ENCODE measurements at regions not wholly inside any gene's neighbourhood (a gene's known extent, or its start where the extent isn't known, plus 50 kb on each side); places are given as distances from the start of the nearest gene placed in this dataset.

DNA sequence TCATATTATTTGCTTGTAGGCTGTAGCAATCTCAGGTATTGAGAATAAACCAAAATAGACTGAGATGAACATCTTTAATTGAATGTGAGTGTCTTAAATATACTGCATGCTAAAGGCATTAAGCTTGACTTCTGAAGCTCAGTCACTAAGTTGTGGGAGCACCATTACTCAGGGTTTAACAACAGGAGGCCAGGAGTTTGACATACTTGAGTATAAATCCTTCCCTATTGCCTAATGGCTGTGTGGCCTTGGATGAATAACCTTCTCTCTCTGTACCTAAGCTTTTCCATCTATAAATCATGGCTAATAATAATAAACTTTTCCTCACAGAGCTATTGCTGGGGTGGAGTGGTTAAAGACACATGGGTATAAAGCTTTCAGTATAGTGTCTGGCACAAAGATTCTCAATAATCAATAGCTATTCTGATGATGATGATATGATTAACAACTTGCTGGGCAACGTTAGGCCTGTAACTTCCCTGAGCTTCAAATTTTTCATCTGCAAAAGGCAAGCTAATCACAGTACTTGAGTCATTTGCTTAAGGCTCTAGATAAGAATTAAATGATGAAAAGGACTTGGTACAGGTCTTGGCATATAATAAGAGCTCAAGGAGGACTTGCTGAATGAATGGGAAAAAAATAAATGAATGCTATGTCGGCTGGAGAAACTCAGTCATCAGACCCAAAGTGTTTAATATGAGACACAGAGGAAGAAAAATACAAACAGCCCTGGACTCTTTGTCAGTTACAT is 174.0 kb upstream of the IL12B start:
- TF ChIP-seq, protein P1, sequence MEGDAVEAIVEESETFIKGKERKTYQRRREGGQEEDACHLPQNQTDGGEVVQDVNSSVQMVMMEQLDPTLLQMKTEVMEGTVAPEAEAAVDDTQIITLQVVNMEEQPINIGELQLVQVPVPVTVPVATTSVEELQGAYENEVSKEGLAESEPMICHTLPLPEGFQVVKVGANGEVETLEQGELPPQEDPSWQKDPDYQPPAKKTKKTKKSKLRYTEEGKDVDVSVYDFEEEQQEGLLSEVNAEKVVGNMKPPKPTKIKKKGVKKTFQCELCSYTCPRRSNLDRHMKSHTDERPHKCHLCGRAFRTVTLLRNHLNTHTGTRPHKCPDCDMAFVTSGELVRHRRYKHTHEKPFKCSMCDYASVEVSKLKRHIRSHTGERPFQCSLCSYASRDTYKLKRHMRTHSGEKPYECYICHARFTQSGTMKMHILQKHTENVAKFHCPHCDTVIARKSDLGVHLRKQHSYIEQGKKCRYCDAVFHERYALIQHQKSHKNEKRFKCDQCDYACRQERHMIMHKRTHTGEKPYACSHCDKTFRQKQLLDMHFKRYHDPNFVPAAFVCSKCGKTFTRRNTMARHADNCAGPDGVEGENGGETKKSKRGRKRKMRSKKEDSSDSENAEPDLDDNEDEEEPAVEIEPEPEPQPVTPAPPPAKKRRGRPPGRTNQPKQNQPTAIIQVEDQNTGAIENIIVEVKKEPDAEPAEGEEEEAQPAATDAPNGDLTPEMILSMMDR (IDR thresholded peaks at IDR 0.05; ENCODE audit: low read length, missing control alignments) = no peak
- no peak overlapping the region for H3K4me3 ChIP-seq (replicated peaks; ENCODE audit: low read depth, low read length)
- DNase-seq (ENCODE audit: low read depth) = peak; percentile 33

DNA sequence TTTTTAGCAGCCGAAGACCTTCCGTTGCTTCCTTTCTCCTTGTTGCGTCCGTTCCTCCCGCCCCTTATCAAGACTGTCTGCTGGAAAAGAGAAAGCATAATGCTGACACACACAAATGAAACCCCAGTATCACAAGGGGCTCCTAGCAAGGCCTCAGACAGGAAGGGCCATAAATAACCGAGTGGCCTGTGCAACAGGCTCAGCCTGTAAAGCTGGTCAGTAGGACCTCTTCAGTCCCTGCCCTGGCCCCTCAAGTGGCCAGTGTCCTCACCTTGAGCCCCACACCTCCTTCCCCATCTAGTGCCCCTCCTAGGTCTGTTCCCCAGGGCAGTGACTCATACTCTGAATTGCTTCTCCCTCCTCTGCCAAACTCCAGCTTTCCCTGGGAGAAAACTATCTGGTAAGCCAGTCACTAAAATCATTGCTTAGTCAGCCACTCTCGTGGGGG is 174.6 kb upstream of the IL12B start:
- peak; percentile 77 for DNase-seq (ENCODE audit: low read depth)
- TF ChIP-seq, protein P1 (IDR thresholded peaks at IDR 0.05; ENCODE audit: low read length, missing control alignments) = no peak
- H3K4me3 ChIP-seq (replicated peaks; ENCODE audit: low read depth, low read length) = peak overlapping the region; percentile 17

DNA sequence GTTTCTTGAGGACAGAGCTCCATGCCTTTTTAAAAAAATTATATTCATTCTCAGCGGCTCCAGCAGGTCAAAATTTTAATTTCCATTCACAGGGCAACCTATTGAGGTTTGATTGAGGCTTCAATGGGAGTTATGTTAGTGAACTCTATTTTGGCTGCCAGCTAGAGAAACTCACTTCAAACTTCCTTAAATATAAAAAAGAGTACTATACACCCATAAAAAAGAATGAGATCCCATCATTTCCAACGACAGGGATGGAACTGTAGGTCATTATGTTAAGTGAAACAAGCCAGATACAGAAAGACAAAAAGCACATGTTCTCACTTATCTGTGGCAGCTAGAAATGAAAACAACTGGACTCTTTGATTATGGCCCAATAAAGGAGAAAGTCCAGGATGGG is 176.8 kb upstream of the IL12B start:
- no peak for DNase-seq (ENCODE audit: low read depth)

DNA sequence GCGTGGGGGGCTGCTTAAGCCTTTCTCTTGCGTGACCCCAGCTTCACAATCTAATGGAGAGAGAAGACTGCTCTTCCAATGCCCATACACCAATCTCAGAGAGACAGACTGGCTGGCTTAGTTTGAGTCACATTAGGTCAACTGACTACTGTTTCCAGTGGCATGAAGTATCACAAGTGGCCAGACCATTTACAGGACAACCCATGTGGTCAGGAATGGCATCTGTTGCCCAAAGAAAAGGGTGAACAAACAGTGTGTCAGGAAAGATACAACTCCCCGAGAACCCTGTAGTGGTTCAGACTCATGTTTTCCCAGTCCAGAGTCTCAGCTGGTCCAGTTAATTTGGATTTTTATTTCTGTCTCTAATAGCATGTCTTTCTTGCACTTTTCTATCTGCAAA is 177.4 kb upstream of the IL12B start:
- H3K4me3 ChIP-seq (replicated peaks; ENCODE audit: low read depth, low read length) = no peak overlapping the region
- TF ChIP-seq, protein P1 (IDR thresholded peaks at IDR 0.05; ENCODE audit: low read length, missing control alignments) = no peak
- no peak for DNase-seq (ENCODE audit: low read depth)

More for the DNA sequence above, 176.8 kb upstream of the IL12B start:
- no peak overlapping the region for H3K4me3 ChIP-seq (replicated peaks; ENCODE audit: low read depth, low read length)
- TF ChIP-seq, protein P1 (IDR thresholded peaks at IDR 0.05; ENCODE audit: low read length, missing control alignments) = no peak

DNA sequence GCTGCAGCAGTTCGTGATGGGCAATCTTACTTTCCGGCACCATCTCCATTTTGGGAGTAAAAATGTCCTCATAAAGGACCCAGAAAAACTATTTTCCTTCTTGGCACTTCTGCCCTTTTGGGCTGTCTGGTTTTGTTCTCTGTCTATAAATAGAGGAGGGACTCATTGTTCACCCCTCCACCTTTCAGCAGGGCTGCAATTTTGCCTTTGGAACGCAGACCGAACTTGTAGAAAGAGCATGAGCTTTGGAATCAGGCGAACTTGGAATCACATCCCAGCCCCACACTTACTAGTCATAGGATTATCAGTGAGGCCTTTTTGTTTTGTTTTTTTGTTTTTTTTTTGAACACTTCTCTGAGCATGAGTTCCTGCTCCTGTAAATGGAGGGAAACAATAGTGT is 178.1 kb upstream of the IL12B start:
- no peak overlapping the region for H3K4me3 ChIP-seq (replicated peaks; ENCODE audit: low read depth, low read length)
- TF ChIP-seq, protein P1 (IDR thresholded peaks at IDR 0.05; ENCODE audit: low read length, missing control alignments) = no peak
- peak; percentile 33 for DNase-seq (ENCODE audit: low read depth)

DNA sequence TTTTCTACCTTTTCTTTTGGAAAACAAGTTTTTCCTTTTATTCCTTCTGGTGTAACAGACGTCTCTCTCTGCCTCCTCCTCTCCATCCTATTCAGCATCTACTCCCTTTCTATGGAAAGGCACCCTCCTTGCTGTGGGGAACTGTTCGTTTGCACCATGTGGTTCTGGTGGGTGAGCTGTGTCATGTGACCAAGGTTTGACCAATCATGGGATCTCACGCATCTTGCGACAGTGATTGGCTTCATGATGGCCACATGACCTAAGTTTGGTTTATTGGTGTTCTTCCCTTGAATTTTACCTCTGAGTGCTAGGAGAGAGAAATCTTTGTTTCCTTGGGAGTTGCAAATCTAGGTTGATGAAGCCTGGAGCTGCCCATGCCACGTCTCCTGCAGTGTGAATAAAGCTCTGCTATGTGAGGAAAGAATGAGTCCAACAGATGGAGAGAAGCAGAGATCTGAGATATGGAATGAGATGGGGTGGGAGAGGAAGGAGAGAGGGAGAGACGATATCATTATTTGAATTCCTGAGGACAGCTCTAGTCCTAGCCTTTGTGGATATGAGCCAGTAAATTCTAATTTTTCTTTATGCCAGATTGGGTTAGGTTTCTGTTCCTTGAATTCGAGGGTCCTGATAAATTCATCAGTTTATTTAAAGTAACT is 178.8 kb upstream of the IL12B start:
- TF ChIP-seq, protein P1 (IDR thresholded peaks at IDR 0.05; ENCODE audit: low read length, missing control alignments) = no peak
- H3K4me3 ChIP-seq (replicated peaks; ENCODE audit: low read depth, low read length) = no peak overlapping the region
- DNase-seq (ENCODE audit: low read depth) = no peak
